BJ (cell line): ENCODE measurements at regions not wholly inside any gene's neighbourhood (a gene's known extent, or its start where the extent isn't known, plus 50 kb on each side); places are given as distances from the start of the nearest gene placed in this dataset.

Source experiments
- CTCF ChIA-PET: fragments of 350-600 bp; formaldehyde crosslinking; extraction: SDS; loops from one replicate; lab custom pipeline; 2021; ENCODE audit warnings: antibody characterized with exemption, inconsistent platforms; lab: Yijun Ruan, JAX
- POLR2A ChIA-PET: fragments of 300-600 bp; sonication (Branson Sonifier 250); formaldehyde crosslinking; extraction: SDS; loops from one replicate; lab custom pipeline; 2021; ENCODE audit warnings: antibody characterized with exemption; lab: Charles Lee
- DNase-seq: peaks from one replicate; pipeline ENCODE4 v3.0.0-alpha.2; 2011; ENCODE audit warnings: low read depth
- H3K27me3 ChIP-seq: 2 replicates; pipeline ENCODE4 v1.6.0; 2011; ENCODE audit warnings: low read length; ENCODE audit not compliant: control insufficient read depth, insufficient read depth
- H3K36me3 ChIP-seq: 2 replicates; pipeline ENCODE4 v1.5.1; 2011; ENCODE audit warnings: low read length; ENCODE audit not compliant: control insufficient read depth, insufficient read depth
- H3K4me3 ChIP-seq: 2 replicates; pipeline ENCODE4 v1.5.1; 2011; ENCODE audit warnings: low read depth, mild to moderate bottlenecking, control low read depth, low read length
- CTCF ChIP-seq: IDR thresholded peaks from 2 replicates; pipeline ENCODE4 v1.5.1; 2011; ENCODE audit warnings: low read depth, mild to moderate bottlenecking, control low read depth, inconsistent platforms, low read length, moderate library complexity; ENCODE audit not compliant: insufficient read depth

- no peak for DNase-seq
- ChIA-PET CTCF (interaction anchor here (0.8 to 1.4 kb wide), 2 partner anchors 15 to 147 kb away, joined by 4 read pairs; no protein-coding TSS in a partner anchor), POLR2A (no interaction called here)
- no peak overlapping the region for H3K4me3 ChIP-seq
- H3K27me3 ChIP-seq, result no peaks in the 10 kb centered on the region
- no peak for TF ChIP-seq CTCF
- no peaks in the 10 kb centered on the region for H3K36me3 ChIP-seq
Measured at GRCh38 chr4:20101831-20102230, 149.9 kb upstream of the SLIT2 start.

GRCh38 chr4:20096911-20097310, 154.8 kb upstream of the SLIT2 start:
- ChIA-PET POLR2A (no interaction called here), CTCF (interaction anchor here (0.6 kb wide), 1 partner anchor 18 kb away, joined by 3 read pairs; no protein-coding TSS in a partner anchor)
- no peaks in the 10 kb centered on the region for H3K36me3 ChIP-seq
- no peak for DNase-seq
- H3K4me3 ChIP-seq, result no peak overlapping the region
- TF ChIP-seq CTCF, result no peak
- H3K27me3 ChIP-seq, result no peaks in the 10 kb centered on the region

GRCh38 chr4:20095805-20096541, 155.7 kb upstream of the SLIT2 start:
- ChIA-PET CTCF (no interaction called here), POLR2A (no interaction called here)
- no peak for DNase-seq
- no peaks in the 10 kb centered on the region for H3K36me3 ChIP-seq
- H3K4me3 ChIP-seq, result no peak overlapping the region
- TF ChIP-seq CTCF, result no peak
- H3K27me3 ChIP-seq, result no peaks in the 10 kb centered on the region

- ChIA-PET CTCF (no interaction called here), POLR2A (no interaction called here)
- DNase-seq, result no peak
- Histone ChIP-seq H3K36me3 (no peaks in the 10 kb centered on the region), H3K4me3 (no peak overlapping the region), H3K27me3 (no peaks in the 10 kb centered on the region)
- TF ChIP-seq CTCF, result no peak
Measured at GRCh38 chr4:20091781-20092180, 159.9 kb upstream of the SLIT2 start.

- DNase-seq, result no peak
- ChIA-PET CTCF (no interaction called here), POLR2A (no interaction called here)
- no peak for TF ChIP-seq CTCF
- Histone ChIP-seq H3K27me3 (no peaks in the 10 kb centered on the region), H3K4me3 (no peak overlapping the region), H3K36me3 (no peaks in the 10 kb centered on the region)
Measured at GRCh38 chr4:20087522-20087911, 164.2 kb upstream of the SLIT2 start.
